ENCODE measurements at regions not wholly inside any gene's neighbourhood (a gene's known extent, or its start where the extent isn't known, plus 50 kb on each side); places are given as distances from the start of the nearest gene placed in this dataset.

GRCh38 chr5:57777174-57777581, 294.6 kb upstream of the ACTBL2 start (continued):
- TF ChIP-seq TEAD4 (IDR thresholded peaks at IDR 0.05; ENCODE audit: low read depth, low read length) (no peak), RAD21 (IDR thresholded peaks at IDR 0.05 in 1 of 2, conservative IDR thresholded peaks at IDR 0.05 in 1 of 2; ENCODE audit: low read depth in 2 of 2, low read length in 2 of 2) (no peak), GTF2F1 (IDR thresholded peaks at IDR 0.05; ENCODE audit: borderline replicate concordance, low read depth, low read length) (no peak)

Data from H1 (cell line).